ENCODE measurements at regions not wholly inside any gene's neighbourhood (a gene's known extent, or its start where the extent isn't known, plus 50 kb on each side); places are given as distances from the start of the nearest gene placed in this dataset.

- H3K4me2 ChIP-seq (ENCODE audit: extremely low read depth, insufficient read depth, low read length): no peak overlapping the region
- H4K20me1 ChIP-seq (ENCODE audit: control insufficient read depth, extremely low read depth, insufficient read depth, low read length): no peaks in the 10 kb centered on the region
- DNase-seq (ENCODE audit: low read depth in 2 of 2): no peak
- no peak overlapping the region for H3K27ac ChIP-seq (ENCODE audit: insufficient read depth, low read length)
- no peaks in the 10 kb centered on the region for H3K27me3 ChIP-seq (ENCODE audit: control insufficient read depth, insufficient read depth, low read length)
- no peak overlapping the region for H3K9ac ChIP-seq (ENCODE audit: insufficient read depth, low read length)
- no peaks in the 10 kb centered on the region for H3K36me3 ChIP-seq (ENCODE audit: control insufficient read depth, insufficient read depth, low read length)
- no peaks in the 10 kb centered on the region for H3K4me1 ChIP-seq (ENCODE audit: control insufficient read depth, extremely low read depth, insufficient read depth, low read length)
- TF ChIP-seq EZH2 (IDR thresholded peaks at IDR 0.05; ENCODE audit: low read length, missing control alignments) (no peak), CTCF (conservative IDR thresholded peaks at IDR 0.05 in 1 of 2, IDR thresholded peaks at IDR 0.05 in 1 of 2; ENCODE audit: low read depth in 1 of 2, low read length in 2 of 2) (no peak)
- H3K79me2 ChIP-seq (ENCODE audit: control insufficient read depth, insufficient read depth, low read length): no peaks in the 10 kb centered on the region
- H2AFZ ChIP-seq (ENCODE audit: low read length): no peak overlapping the region
- no peak overlapping the region for H3K4me3 ChIP-seq (replicated peaks in 1 of 4; ENCODE audit: control extremely low read depth in 1 of 4, insufficient read depth in 1 of 4, low read depth in 3 of 4, low read length in 4 of 4)
- H3K9me3 ChIP-seq (ENCODE audit: control insufficient read depth, insufficient read depth, low read depth, low read length): no peaks in the 10 kb centered on the region
Measured at GRCh38 chr7:88700725-88701124, 58.8 kb upstream of the ZNF804B start.

DNA sequence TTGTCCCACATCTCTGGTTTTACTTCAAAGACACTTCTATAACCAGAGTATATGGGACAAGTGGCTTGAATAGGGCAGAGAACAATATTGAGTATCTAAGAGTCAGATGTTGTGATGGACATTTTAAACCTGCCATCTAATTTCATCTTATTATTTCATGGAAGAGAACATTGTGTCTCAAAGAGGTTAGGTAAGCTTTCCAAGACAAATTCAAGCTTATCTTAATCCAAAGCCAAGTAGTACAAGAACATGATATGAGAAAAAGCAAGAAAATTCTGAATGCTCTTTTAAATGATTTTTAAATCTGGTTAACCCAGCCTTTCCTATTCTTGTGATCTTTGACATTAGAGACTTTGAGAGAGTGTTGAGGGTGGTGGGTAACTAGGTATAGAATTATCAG is 65.3 kb upstream of the ZNF804B start:
- DNase-seq (ENCODE audit: low read depth in 2 of 2): no peak
- Histone ChIP-seq H3K36me3 (ENCODE audit: control insufficient read depth, insufficient read depth, low read length) (no peaks in the 10 kb centered on the region), H3K4me3 (replicated peaks in 1 of 4; ENCODE audit: control extremely low read depth in 1 of 4, insufficient read depth in 1 of 4, low read depth in 3 of 4, low read length in 4 of 4) (no peak overlapping the region), H3K79me2 (ENCODE audit: control insufficient read depth, insufficient read depth, low read length) (no peaks in the 10 kb centered on the region), H3K9me3 (ENCODE audit: control insufficient read depth, insufficient read depth, low read depth, low read length) (no peaks in the 10 kb centered on the region), H4K20me1 (ENCODE audit: control insufficient read depth, extremely low read depth, insufficient read depth, low read length) (no peaks in the 10 kb centered on the region), H3K27ac (ENCODE audit: insufficient read depth, low read length) (no peak overlapping the region), H2AFZ (ENCODE audit: low read length) (no peak overlapping the region), H3K4me1 (ENCODE audit: control insufficient read depth, extremely low read depth, insufficient read depth, low read length) (no peaks in the 10 kb centered on the region), H3K27me3 (ENCODE audit: control insufficient read depth, insufficient read depth, low read length) (no peaks in the 10 kb centered on the region), H3K4me2 (ENCODE audit: extremely low read depth, insufficient read depth, low read length) (no peak overlapping the region), H3K9ac (ENCODE audit: insufficient read depth, low read length) (no peak overlapping the region)
- no peak for TF ChIP-seq CTCF (conservative IDR thresholded peaks at IDR 0.05 in 1 of 2, IDR thresholded peaks at IDR 0.05 in 1 of 2; ENCODE audit: low read depth in 1 of 2, low read length in 2 of 2)

GRCh38 chr7:88693131-88693530 is 66.4 kb upstream of the ZNF804B start:
- no peaks in the 10 kb centered on the region for H3K4me1 ChIP-seq (ENCODE audit: control insufficient read depth, extremely low read depth, insufficient read depth, low read length)
- no peak for TF ChIP-seq EZH2 (IDR thresholded peaks at IDR 0.05; ENCODE audit: low read length, missing control alignments)
- no peaks in the 10 kb centered on the region for H4K20me1 ChIP-seq (ENCODE audit: control insufficient read depth, extremely low read depth, insufficient read depth, low read length)
- H3K4me2 ChIP-seq (ENCODE audit: extremely low read depth, insufficient read depth, low read length): no peak overlapping the region
- no peak overlapping the region for H3K4me3 ChIP-seq (replicated peaks in 1 of 4; ENCODE audit: control extremely low read depth in 1 of 4, insufficient read depth in 1 of 4, low read depth in 3 of 4, low read length in 4 of 4)
- H3K27me3 ChIP-seq (ENCODE audit: control insufficient read depth, insufficient read depth, low read length): no peaks in the 10 kb centered on the region
- H2AFZ ChIP-seq (ENCODE audit: low read length): no peak overlapping the region
- H3K79me2 ChIP-seq (ENCODE audit: control insufficient read depth, insufficient read depth, low read length): no peaks in the 10 kb centered on the region
- no peaks in the 10 kb centered on the region for H3K36me3 ChIP-seq (ENCODE audit: control insufficient read depth, insufficient read depth, low read length)
- no peaks in the 10 kb centered on the region for H3K9me3 ChIP-seq (ENCODE audit: control insufficient read depth, insufficient read depth, low read depth, low read length)
- no peak overlapping the region for H3K9ac ChIP-seq (ENCODE audit: insufficient read depth, low read length)
- no peak overlapping the region for H3K27ac ChIP-seq (ENCODE audit: insufficient read depth, low read length)
- no peak for DNase-seq (ENCODE audit: low read depth in 2 of 2)

DNA sequence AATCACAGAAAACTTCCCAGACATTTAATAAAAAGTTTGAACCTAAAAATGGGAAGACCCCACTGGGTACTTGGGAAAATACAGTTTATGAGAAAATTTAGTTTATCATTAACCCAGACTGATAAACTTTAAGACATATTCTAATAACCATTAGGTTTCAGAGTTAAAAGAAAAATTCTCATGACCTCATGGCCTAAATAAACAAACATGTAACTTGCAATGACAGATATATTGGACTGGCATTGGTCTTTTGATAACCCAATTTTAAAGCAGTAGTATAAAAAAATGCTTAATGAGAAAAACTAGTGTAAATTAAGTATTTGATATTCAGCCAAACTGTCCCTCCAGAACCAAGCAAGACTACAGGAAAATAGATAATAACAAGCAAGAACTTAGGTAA is 67.0 kb upstream of the ZNF804B start:
- H3K79me2 ChIP-seq (ENCODE audit: control insufficient read depth, insufficient read depth, low read length): no peaks in the 10 kb centered on the region
- H3K9me3 ChIP-seq (ENCODE audit: control insufficient read depth, insufficient read depth, low read depth, low read length): no peaks in the 10 kb centered on the region
- no peak overlapping the region for H3K27ac ChIP-seq (ENCODE audit: insufficient read depth, low read length)
- no peaks in the 10 kb centered on the region for H3K36me3 ChIP-seq (ENCODE audit: control insufficient read depth, insufficient read depth, low read length)
- H3K9ac ChIP-seq (ENCODE audit: insufficient read depth, low read length): no peak overlapping the region
- no peaks in the 10 kb centered on the region for H3K4me1 ChIP-seq (ENCODE audit: control insufficient read depth, extremely low read depth, insufficient read depth, low read length)
- DNase-seq (ENCODE audit: low read depth in 2 of 2): no peak
- no peak overlapping the region for H3K4me2 ChIP-seq (ENCODE audit: extremely low read depth, insufficient read depth, low read length)
- H2AFZ ChIP-seq (ENCODE audit: low read length): no peak overlapping the region
- no peaks in the 10 kb centered on the region for H4K20me1 ChIP-seq (ENCODE audit: control insufficient read depth, extremely low read depth, insufficient read depth, low read length)
- no peak overlapping the region for H3K4me3 ChIP-seq (replicated peaks in 1 of 4; ENCODE audit: control extremely low read depth in 1 of 4, insufficient read depth in 1 of 4, low read depth in 3 of 4, low read length in 4 of 4)
- H3K27me3 ChIP-seq (ENCODE audit: control insufficient read depth, insufficient read depth, low read length): no peaks in the 10 kb centered on the region
- TF ChIP-seq CTCF (conservative IDR thresholded peaks at IDR 0.05 in 1 of 2, IDR thresholded peaks at IDR 0.05 in 1 of 2; ENCODE audit: low read depth in 1 of 2, low read length in 2 of 2) (no peak), EZH2 (IDR thresholded peaks at IDR 0.05; ENCODE audit: low read length, missing control alignments) (no peak)

Data from fibroblast of lung (primary cell).